ACHN (cell line): ENCODE measurements at regions not wholly inside any gene's neighbourhood (a gene's known extent, or its start where the extent isn't known, plus 50 kb on each side); places are given as distances from the start of the nearest gene placed in this dataset.

Experiments
- DNase-seq: peaks from one replicate; pipeline ENCODE4 v3.0.0-alpha.2; 2015
- in situ Hi-C: cut with HindIII; loops from 2 replicates; pipeline ENCODE4 v1.10.0; 2017; ENCODE audit warnings: low sequenced_read_pairs, low pct_ligation_motif_present, low pct_unique_long_range_greater_than_20kb

DNA sequence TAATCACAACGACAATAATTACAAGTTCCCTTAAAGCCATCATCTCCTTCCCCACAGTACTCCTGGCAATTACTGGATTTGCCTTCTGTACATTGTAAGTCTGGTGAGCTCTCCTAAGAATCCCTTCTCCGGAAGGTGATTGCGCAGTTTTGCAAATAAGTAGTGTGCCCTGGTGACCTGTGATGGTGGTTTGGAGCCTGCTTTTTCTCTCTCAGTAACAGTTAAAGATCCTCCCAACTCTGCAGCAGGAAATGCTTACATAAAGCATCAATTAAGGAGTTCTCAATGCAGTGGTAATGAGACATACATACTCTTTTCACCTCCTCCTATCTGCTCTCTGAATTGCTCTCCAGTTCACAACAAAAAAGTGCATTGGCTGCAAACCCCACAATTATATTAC is 159.7 kb downstream of the SH2D1A start:
- in situ Hi-C loops, result no loop called here
- DNase-seq, result no peak

- DNase-seq, result no peak
- in situ Hi-C loops, result no loop called here
These were observed 160.9 kb downstream of the SH2D1A start for GRCh38 chrX:124507246-124507645.

GRCh38 chrX:124518885-124519284 is 172.5 kb downstream of the SH2D1A start:
- in situ Hi-C loops, result no loop called here
- peak; percentile 1 for DNase-seq

- in situ Hi-C loops, result no loop called here
- DNase-seq, result no peak
These were observed 178.5 kb downstream of the SH2D1A start for GRCh38 chrX:124524852-124525251.

DNA sequence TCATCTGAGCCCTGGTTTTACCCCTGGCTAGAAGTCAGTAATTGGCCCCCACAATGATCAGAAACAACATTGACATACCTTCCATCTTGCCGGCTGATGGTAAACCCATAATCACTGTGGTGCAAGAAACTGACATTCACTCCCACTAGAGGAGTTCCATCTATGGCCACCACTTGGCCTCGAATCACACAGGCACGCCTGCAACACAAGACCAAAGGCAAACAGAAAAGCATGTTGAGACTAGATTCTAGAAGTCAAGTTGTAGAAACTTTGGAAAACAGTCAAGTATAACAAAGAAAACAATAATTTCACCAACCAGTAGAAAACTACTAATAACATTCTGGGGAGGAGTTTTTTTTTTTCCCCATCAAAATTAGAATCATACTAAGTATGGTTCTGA is 183.4 kb downstream of the SH2D1A start:
- DNase-seq, result no peak
- in situ Hi-C loops, result no loop called here

- in situ Hi-C loops, result no loop called here
- DNase-seq, result no peak
These were observed 184.4 kb downstream of the SH2D1A start for GRCh38 chrX:124530803-124531202.

DNA sequence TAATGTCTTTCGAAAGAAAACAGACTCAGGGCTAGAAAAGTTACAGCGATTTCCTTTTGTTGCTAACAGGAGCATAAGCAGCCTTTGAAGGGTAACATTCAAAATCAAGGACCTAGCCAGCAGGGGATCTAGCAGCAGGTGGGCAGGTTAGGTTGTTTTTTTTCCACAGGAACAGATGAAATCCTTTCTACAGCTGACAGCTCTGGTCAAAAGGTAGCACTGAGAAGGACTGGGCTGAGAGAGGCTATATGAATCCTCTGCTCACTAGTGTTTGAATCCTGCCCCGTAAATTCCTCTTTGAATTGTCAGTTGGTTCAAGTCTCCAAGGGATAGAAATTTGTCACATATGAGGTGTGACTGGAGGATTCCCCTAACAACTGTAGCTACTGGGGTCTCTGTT is 188.2 kb downstream of the SH2D1A start:
- DNase-seq, result no peak
- in situ Hi-C loops, result no loop called here

- in situ Hi-C loops, result no loop called here
- no peak for DNase-seq
These were observed 194.1 kb downstream of the SH2D1A start for GRCh38 chrX:124540474-124540873.

GRCh38 chrX:124548571-124548970 is 202.2 kb downstream of the SH2D1A start:
- in situ Hi-C loops, result no loop called here
- DNase-seq, result no peak

DNA sequence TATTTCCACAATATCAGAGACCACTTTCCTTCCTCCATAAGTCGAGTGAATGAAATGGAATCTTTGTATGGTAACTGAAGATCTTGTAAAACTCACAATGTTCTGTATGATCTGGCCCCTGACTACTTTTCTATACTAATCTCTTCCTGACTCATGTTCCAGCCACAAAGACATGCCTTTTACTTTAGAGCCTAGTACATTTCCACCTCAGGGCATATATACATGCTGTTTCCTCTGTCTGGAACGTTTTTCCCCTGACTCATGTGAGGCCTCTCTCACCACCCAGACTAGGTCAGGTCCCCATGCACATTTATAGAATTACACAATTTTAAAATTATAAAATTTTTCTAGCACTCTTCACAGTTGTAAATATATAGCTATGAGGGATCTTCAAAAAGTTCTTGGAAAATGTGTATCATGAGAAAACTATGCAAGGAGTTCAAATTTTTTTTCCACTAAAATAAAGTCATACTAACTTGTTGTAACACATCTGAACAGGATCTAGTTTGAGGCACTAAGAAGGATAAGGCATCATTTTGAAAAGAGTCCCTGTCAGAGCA is 208.8 kb downstream of the SH2D1A start:
- no peak for DNase-seq
- in situ Hi-C loops, result no loop called here

- in situ Hi-C loops, result no loop called here
- DNase-seq, result no peak
These were observed 211.6 kb downstream of the SH2D1A start for GRCh38 chrX:124557976-124558375.

DNA sequence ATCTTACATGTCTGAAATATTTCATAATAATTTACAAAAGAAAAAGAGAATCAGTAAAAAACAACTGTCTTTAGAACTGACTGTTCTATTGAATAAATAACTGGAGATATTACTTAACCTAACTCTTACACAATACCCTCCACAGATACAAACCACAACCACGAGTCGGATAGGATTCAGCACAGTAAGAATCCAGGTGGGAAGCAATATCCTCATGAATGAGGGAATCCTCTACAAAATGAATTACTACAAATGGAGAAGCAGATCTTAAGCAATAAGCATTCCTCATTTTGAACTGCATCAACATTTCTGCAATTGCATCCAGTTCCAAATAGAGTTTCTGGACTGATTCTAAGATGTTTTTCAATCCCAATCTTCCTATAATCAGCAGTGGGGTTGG is 227.1 kb downstream of the SH2D1A start:
- DNase-seq, result no peak
- in situ Hi-C loops, result no loop called here

DNA sequence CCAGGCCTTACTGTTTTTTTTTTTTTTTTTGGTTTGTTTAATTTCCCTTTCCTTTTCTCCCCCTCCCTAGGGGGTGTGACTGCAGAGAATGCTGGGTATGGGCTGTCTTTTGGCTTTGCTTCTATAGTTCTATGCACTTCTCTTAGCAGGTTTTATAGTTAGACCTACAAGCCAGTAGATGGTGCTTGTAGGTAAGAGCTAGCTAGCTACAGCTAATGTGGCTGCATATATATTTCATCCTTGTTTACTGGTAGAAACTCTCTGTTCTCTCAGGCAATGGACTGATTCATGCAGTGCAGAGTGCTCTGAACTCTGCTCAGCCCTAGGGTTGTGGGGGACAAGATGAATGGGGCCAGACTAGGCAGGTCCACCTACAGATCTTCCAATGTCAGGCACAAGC is 246.4 kb downstream of the SH2D1A start:
- no peak for DNase-seq
- in situ Hi-C loops, result no loop called here

GRCh38 chrX:124594017-124594651 is 247.8 kb downstream of the SH2D1A start:
- no peak for DNase-seq
- in situ Hi-C loops, result no loop called here

DNA sequence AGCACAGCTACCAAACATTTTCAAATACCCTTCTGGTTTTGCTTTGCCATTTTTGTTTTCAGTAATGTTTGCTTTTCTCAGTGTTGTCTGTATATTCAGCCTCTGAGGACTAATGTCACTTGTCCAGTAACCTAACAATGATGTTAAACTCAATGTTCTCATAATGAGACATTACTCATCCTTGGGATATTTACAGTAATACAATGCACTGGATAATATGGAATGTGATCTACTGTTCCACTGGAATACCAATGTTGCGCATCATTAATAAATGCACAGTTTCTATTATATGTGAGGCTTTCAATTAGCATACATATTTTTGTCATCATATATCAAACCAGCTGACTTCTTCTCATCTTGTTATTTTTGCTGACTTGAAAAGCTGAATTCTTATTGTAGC is 259.1 kb downstream of the SH2D1A start:
- in situ Hi-C loops, result no loop called here
- DNase-seq, result no peak

- DNase-seq, result no peak
- in situ Hi-C loops, result no loop called here
These were observed 260.4 kb downstream of the SH2D1A start for GRCh38 chrX:124606724-124607123.

GRCh38 chrX:124619710-124620109 is 273.3 kb downstream of the SH2D1A start:
- DNase-seq, result no peak
- in situ Hi-C loops, result no loop called here

DNA sequence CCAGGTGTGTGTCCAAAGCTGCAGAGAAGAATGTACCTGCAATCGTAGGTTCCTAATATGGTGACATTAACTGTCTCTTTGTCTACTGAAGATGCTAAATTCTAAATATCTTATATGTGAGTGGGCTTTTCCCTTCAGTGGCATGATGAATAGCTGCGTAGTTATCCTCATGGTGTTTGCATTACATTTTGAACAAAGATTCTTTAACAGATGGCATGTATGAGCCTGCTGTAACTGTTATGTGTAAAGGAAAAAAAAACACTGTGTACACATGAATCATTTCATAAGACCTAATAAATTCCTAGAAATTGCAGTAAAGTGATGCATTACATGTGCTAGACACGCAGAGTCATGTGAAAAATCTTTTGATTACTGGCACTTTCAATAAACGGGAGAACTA is 288.0 kb downstream of the SH2D1A start:
- DNase-seq, result no peak
- in situ Hi-C loops, result no loop called here

DNA sequence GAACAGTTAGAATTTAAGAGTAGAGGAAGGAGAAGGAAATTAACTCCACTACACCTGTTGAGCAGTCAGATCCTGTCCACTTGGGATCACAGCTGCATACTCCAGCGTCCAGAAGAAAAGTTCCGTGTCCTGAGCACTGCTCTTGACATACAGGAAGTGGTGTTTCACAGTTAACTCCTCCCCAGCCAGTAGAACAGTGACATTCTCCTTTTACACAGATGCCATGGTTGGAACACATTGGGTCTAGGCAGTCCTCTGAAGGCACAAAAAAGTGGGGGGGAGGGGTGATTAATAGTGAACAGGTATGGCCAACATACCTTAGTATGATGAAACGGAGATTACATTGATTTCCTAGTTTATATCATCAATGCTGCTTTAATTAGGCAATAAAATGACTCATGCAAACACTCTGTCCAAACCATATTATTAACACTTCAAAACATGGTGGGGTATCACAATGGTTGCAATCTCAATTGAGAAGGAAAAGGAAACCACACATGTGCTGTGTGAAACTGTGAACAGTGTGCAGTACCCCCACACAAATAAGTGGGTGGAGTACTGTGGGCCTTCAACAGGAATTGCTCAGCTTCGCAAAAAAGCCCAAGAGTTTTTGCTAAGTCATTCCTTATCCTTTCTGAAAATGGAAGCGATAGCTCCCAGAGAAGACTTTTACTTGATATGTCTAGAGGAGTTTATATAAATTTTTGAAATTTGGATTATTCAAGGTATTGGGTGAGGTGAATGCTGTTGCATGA is 295.6 kb downstream of the SH2D1A start:
- DNase-seq, result no peak

GRCh38 chrX:124646403-124646802 is 300.0 kb downstream of the SH2D1A start:
- DNase-seq, result no peak
- in situ Hi-C loops, result no loop called here

More for the DNA sequence above, 295.6 kb downstream of the SH2D1A start:
- in situ Hi-C loops, result no loop called here
